HFF-Myc (cell line): ENCODE measurements at regions not wholly inside any gene's neighbourhood (a gene's known extent, or its start where the extent isn't known, plus 50 kb on each side); places are given as distances from the start of the nearest gene placed in this dataset.

ENCODE experiments used
- DNase-seq: peaks from one replicate; pipeline ENCODE4 v3.0.0-alpha.2; 2011; ENCODE audit warnings: low read depth; ENCODE audit errors: extremely low read depth
- H3K4me3 ChIP-seq: replicated peaks from 2 replicates; pipeline ENCODE4 v1.5.1; 2011; ENCODE audit warnings: low read depth, mild to moderate bottlenecking, control low read depth, low read length
- CTCF ChIP-seq: IDR thresholded peaks from 2 replicates; pipeline ENCODE4 v1.5.1; 2012; ENCODE audit warnings: mild to moderate bottlenecking, low read depth, low read length, control low read depth; ENCODE audit errors: missing control alignments

- TF ChIP-seq CTCF = no peak
- no peak for DNase-seq
Measured at GRCh38 chr4:14025111-14025510, 397.6 kb upstream of the BOD1L1 start.

GRCh38 chr4:14025891-14026290 lies 398.4 kb upstream of the BOD1L1 start:
- DNase-seq = no peak
- no peak for TF ChIP-seq CTCF
- H3K4me3 ChIP-seq = no peak overlapping the region

More at GRCh38 chr4:14025111-14025510, 397.6 kb upstream of the BOD1L1 start:
- no peak overlapping the region for H3K4me3 ChIP-seq

GRCh38 chr4:14028862-14029261 lies 401.3 kb upstream of the BOD1L1 start:
- DNase-seq = no peak
- no peak for TF ChIP-seq CTCF

GRCh38 chr4:14035076-14035475 lies 407.6 kb upstream of the BOD1L1 start:
- no peak for DNase-seq
- no peak overlapping the region for H3K4me3 ChIP-seq

More at GRCh38 chr4:14028862-14029261, 401.3 kb upstream of the BOD1L1 start:
- no peak overlapping the region for H3K4me3 ChIP-seq

GRCh38 chr4:14043203-14043602 lies 415.7 kb upstream of the BOD1L1 start:
- no peak overlapping the region for H3K4me3 ChIP-seq

More at GRCh38 chr4:14035076-14035475, 407.6 kb upstream of the BOD1L1 start:
- TF ChIP-seq CTCF = no peak

GRCh38 chr4:14046642-14047041 lies 419.1 kb upstream of the BOD1L1 start:
- no peak for TF ChIP-seq CTCF
- DNase-seq = no peak
- H3K4me3 ChIP-seq = no peak overlapping the region

More at GRCh38 chr4:14043203-14043602, 415.7 kb upstream of the BOD1L1 start:
- TF ChIP-seq CTCF = no peak
- DNase-seq = no peak

GRCh38 chr4:14047840-14048239 lies 420.3 kb upstream of the BOD1L1 start:
- no peak for TF ChIP-seq CTCF
- no peak overlapping the region for H3K4me3 ChIP-seq
- DNase-seq = no peak
